Ovary (tissue), 7 donors: ENCODE measurements at regions not wholly inside any gene's neighbourhood (a gene's known extent, or its start where the extent isn't known, plus 50 kb on each side); places are given as distances from the start of the nearest gene placed in this dataset.
"Not testable (repeated sequence)": the region's sequence is repeated elsewhere in the genome, so short reads cannot be mapped to it uniquely, and the experiment has no call there.

Experiments
- DNase-seq, 5 donors: peaks; one replicate each; pipeline ENCODE4 v3.0.0-alpha.2; 2019 to 2020
- H3K27ac ChIP-seq, 2 donors: fragments of 200-600 bp; one replicate each; pipeline versions ENCODE4 v1.5.1 to v1.8.0; 2019 to 2022
- H3K27me3 ChIP-seq: fragments of 200-600 bp; one replicate; pipeline ENCODE4 v1.8.0; 2022
- H3K36me3 ChIP-seq: fragments of 200-600 bp; sonication (generic); one replicate; pipeline ENCODE4 v1.5.1; 2019
- H3K4me1 ChIP-seq: one replicate; pipeline ENCODE4 v1.8.1; 2013; ENCODE audit warnings: mild to moderate bottlenecking, moderate library complexity; ENCODE audit not compliant: insufficient read depth
- H3K4me3 ChIP-seq: fragments of 200-600 bp; sonication (generic); one replicate; pipeline ENCODE4 v1.5.1; 2017
- H3K9me3 ChIP-seq, 2 donors: fragments of 200-600 bp in 1 of 2; sonication (generic) in 1 of 2; one replicate each; pipeline versions ENCODE4 v1.5.1 to v1.8.1; 2013 to 2019; ENCODE audit warnings: mild to moderate bottlenecking in 1 of 2, moderate library complexity in 1 of 2
- EP300 ChIP-seq: sonication (generic); formaldehyde crosslinking; IDR thresholded peaks from one replicate; pipeline ENCODE4 v1.6.1; 2017; ENCODE audit warnings: antibody characterized with exemption
- POLR2A ChIP-seq: fragments of 450-650 bp; IDR thresholded peaks from one replicate; pipeline ENCODE4 v1.6.1; 2017; ENCODE audit warnings: antibody characterized with exemption, mild to moderate bottlenecking, moderate library complexity
- WGBS, 3 donors: extraction: QIAGEN DNeasy Blood & Tissue Kit in 1 of 3; methylation state at CpG; one replicate each; pipeline versions ENCODE4 v1.1.5 to v1.1.7; 2013 to 2017; 5-methylcytosine and 5-hydroxymethylcytosine counted together
- intact Hi-C, 4 donors: fragments of 100-400 bp; cut with DNase I; formaldehyde crosslinking; loops; one replicate each; pipeline versions ENCODE4 v1.11.0 to v1.15.1; 2022 to 2023
- TF ChIP-seq, protein P1 (sequence below), 3 donors: fragments of 450-650 bp in 2 of 3; fragments of 200-600 bp in 1 of 3; IDR thresholded peaks; one replicate each; pipeline versions ENCODE4 v1.5.1 to v1.8.0; 2016 to 2022; ENCODE audit warnings: antibody characterized with exemption in 3 of 3, mild to moderate bottlenecking in 1 of 3
- donor health status: DM: no; HTN: no; CAD: no; lungs with moderate emphysema.
- donor health status: DM: no; HTN: no; CAD: no.
- donor health status: Bipolar disorder and iron deficiency.
- donor health status: DM: no; HTN: no; CAD: no.
- donor health status: DM: yes; HTN: yes; CAD: no.

DNA sequence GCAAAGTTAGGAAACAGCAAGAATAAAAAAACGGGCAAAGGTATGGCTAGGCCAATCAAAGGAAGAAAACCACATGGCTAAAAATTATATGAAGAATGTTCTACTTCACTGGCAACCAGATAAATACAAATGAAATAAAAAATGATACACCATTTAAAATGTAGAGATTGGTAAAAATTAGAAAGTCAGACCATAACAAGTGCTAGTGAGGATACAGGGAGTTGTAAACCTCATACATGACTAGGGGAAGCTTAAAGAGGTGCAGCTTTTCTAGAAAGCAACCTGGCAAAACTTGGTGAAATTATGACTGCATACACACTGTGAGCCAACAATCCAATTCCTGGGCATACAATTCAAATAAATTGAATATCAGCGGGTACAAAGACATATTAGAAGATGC, 119.0 kb upstream of the LIFR start:
- peaks cover 2% of the 10 kb centered on the region for H3K4me1 ChIP-seq
- H3K27ac ChIP-seq = no peak overlapping the region
- 87 to 97% (median 88%) methylated on average over 2 of the region's 2 CpGs for WGBS, 3 donors
- no peaks in the 10 kb centered on the region for H3K27me3 ChIP-seq
- no peak for DNase-seq
- TF ChIP-seq POLR2A = no peak
- TF ChIP-seq, protein P1, sequence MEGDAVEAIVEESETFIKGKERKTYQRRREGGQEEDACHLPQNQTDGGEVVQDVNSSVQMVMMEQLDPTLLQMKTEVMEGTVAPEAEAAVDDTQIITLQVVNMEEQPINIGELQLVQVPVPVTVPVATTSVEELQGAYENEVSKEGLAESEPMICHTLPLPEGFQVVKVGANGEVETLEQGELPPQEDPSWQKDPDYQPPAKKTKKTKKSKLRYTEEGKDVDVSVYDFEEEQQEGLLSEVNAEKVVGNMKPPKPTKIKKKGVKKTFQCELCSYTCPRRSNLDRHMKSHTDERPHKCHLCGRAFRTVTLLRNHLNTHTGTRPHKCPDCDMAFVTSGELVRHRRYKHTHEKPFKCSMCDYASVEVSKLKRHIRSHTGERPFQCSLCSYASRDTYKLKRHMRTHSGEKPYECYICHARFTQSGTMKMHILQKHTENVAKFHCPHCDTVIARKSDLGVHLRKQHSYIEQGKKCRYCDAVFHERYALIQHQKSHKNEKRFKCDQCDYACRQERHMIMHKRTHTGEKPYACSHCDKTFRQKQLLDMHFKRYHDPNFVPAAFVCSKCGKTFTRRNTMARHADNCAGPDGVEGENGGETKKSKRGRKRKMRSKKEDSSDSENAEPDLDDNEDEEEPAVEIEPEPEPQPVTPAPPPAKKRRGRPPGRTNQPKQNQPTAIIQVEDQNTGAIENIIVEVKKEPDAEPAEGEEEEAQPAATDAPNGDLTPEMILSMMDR (IDR thresholded peaks at IDR 0.05) = no peak
- no peak for TF ChIP-seq EP300
- no peaks in the 10 kb centered on the region for H3K36me3 ChIP-seq
- intact Hi-C loops = no loop called here
- no peaks in the 10 kb centered on the region for H3K9me3 ChIP-seq
- H3K4me3 ChIP-seq = no peak overlapping the region

DNA sequence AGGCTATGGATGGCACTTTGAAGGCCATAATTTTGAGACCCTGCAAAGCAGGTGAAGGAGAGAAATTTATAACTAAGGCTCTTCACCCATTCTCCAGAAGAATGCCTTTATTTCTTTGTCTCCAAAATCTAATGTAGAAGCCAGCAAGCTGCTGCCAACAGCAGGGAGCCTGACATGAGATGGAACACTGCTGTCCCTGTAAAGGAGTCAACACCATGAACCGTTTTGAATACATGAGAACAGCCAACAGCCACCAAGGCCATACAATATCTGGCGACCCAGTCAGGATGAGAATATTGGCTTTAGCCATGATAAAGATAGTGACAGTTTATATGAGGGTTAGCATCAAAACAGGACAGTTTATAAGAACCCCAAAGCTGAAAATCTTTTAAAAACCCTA, 121.2 kb upstream of the LIFR start:
- intact Hi-C loops = no loop called here
- no peak overlapping the region for H3K4me3 ChIP-seq
- no peaks in the 10 kb centered on the region for H3K27me3 ChIP-seq
- peaks cover 1% of the 10 kb centered on the region for H3K4me1 ChIP-seq
- no peak overlapping the region for H3K27ac ChIP-seq
- DNase-seq = no peak
- no peaks in the 10 kb centered on the region for H3K36me3 ChIP-seq
- TF ChIP-seq EP300 (no peak), POLR2A (no peak)
- TF ChIP-seq, protein P1 (IDR thresholded peaks at IDR 0.05) = no peak
- 52 to 56% (median 54%) methylated on average over 2 of the region's 2 CpGs for WGBS, 3 donors
- no peaks in the 10 kb centered on the region for H3K9me3 ChIP-seq

DNA sequence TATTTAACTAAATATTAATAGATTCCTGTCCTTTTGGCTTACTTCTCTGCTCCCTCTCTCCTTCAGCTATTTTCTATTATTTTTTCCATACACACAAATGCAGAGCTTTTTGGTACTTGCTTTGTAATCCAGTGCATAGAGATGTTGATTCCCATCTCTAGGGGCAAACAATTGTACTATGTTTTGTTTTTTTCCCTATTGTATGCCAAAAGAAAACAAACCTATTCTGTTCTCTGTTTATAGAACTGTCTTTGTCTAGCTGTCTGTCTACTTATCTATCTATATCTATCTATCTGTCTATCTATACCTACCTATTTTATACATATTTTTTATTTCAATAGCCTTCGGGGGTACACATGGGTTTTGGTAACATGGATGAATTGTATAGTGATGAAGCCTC, 121.6 kb upstream of the LIFR start:
- H3K27me3 ChIP-seq = no peaks in the 10 kb centered on the region
- 95 to 99% (median 98%) methylated on average over 1 of the region's 1 CpG for WGBS, 3 donors
- no peaks in the 10 kb centered on the region for H3K36me3 ChIP-seq
- DNase-seq = no peak
- no peaks in the 10 kb centered on the region for H3K9me3 ChIP-seq
- no peak overlapping the region for H3K27ac ChIP-seq
- peaks cover 1% of the 10 kb centered on the region for H3K4me1 ChIP-seq
- intact Hi-C loops = no loop called here
- no peak overlapping the region for H3K4me3 ChIP-seq
- TF ChIP-seq, protein P1 (IDR thresholded peaks at IDR 0.05) = no peak
- TF ChIP-seq POLR2A (no peak), EP300 (no peak)

DNA sequence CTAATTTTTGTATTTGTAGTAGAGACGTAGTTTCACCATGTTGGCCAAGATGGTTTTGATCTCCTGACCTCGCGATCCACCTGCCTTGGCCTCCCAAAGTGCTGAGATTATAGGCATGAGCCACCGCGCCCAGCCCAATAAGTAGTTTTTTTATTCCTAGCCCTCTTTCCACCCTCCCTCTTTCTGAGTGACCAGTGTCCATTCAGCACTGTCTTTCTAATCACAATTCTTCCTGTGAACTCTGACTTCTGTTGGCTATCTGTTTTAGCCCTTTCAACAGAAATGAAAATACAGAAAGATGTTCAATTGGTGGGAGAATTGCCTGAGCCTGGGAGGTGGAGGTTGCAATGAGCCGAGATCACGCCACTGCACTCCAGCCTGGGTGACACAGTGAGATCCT, 122.3 kb upstream of the LIFR start:
- 89 to 98% (median 95%) methylated on average over 7 of the region's 7 CpGs for WGBS, 3 donors
- DNase-seq, intact Hi-C loops, H3K27me3 ChIP-seq, H3K9me3 ChIP-seq, H3K4me1 ChIP-seq, H3K36me3 ChIP-seq, H3K27ac ChIP-seq, H3K4me3 ChIP-seq: not testable (repeated sequence)

DNA sequence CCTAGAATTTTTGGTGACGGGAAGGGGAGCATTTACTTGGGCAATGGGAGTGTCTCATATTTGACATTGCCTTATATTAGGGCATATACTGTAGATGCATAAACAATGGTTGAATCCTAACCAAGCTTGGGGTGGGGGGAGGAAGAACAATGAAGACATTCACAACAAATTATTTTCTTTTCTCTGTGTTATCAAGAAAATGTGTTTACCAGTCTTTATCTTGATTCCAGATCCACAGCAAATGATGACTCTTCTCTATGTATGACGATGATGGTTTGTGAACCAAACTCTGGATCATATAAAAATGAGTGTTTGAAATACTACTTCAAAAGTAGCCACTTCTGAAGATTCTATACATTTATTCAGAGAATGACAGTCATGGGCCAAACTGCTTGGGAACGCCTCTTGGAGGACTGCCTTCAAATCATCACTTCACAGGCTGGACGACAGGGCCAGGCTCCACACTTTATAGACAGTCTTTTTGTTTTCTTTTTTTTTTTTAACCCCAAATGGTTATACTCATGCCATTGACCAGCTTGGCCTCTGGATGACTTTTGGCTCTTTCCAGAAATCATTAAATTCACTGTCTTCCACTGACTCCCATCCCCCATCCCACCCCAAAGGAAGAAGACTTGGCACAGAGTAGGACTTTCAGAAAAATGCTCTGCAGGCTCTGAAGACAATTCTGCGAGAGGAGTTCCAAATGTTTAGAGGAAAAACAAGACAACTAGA, 123.8 kb upstream of the LIFR start:
- WGBS, 3 donors = 70 to 80% (median 76%) methylated on average over 5 of the region's 5 CpGs
- no peak for DNase-seq
- H3K27me3 ChIP-seq = no peaks in the 10 kb centered on the region
- no peak overlapping the region for H3K27ac ChIP-seq
- intact Hi-C loops = no loop called here
- H3K36me3 ChIP-seq = no peaks in the 10 kb centered on the region
- peaks cover 1% of the 10 kb centered on the region for H3K4me1 ChIP-seq
- H3K4me3 ChIP-seq = no peak overlapping the region
- H3K9me3 ChIP-seq = no peaks in the 10 kb centered on the region
- no peak for TF ChIP-seq POLR2A
- TF ChIP-seq, protein P1 (IDR thresholded peaks at IDR 0.05) = no peak
